Neural progenitor cell (in vitro differentiated cells): ENCODE measurements at regions not wholly inside any gene's neighbourhood (a gene's known extent, or its start where the extent isn't known, plus 50 kb on each side); places are given as distances from the start of the nearest gene placed in this dataset.

Experiments used
- CTCF ChIP-seq: fragments of 200-600 bp; sonication (generic); IDR thresholded peaks from 2 replicates; pipeline ENCODE4 v1.5.1; 2017; ENCODE audit warnings: antibody characterized with exemption, mild to moderate bottlenecking
- EZH2 ChIP-seq: fragments of 200-600 bp; sonication (generic); IDR thresholded peaks from 2 replicates; pipeline ENCODE4 v1.6.1; 2017; ENCODE audit warnings: antibody characterized with exemption, mild to moderate bottlenecking, moderate library complexity

GRCh38 chr5:154598021-154598420 is 120.0 kb upstream of the HAND1 start:
- no peak for TF ChIP-seq CTCF
- TF ChIP-seq EZH2 = no peak
